GM23338 (cell line): ENCODE measurements at regions not wholly inside any gene's neighbourhood (a gene's known extent, or its start where the extent isn't known, plus 50 kb on each side); places are given as distances from the start of the nearest gene placed in this dataset.

Source experiments
- POLR2AphosphoS5 ChIP-seq: IDR thresholded peaks from 2 replicates; pipeline ENCODE4 v1.6.1; 2016; ENCODE audit warnings: antibody characterized with exemption, low read depth
- ZNF331 ChIP-seq: fragments of 250-450 bp; sonication (Bioruptor Pico); IDR thresholded peaks from 2 replicates; pipeline ENCODE4 v1.5.0; 2020; ENCODE audit warnings: low read depth, mild to moderate bottlenecking, moderate library complexity
- TF ChIP-seq, protein P1 (sequence below), 2 experiments: fragments of 200-600 bp in 1 of 2; sonication (generic) in 1 of 2; conservative IDR thresholded peaks; 2 replicates each; pipeline versions ENCODE4 v1.5.1 to v1.6.1; 2016 to 2017; ENCODE audit warnings: antibody characterized with exemption in 2 of 2, low read depth in 2 of 2, mild to moderate bottlenecking in 2 of 2, moderate library complexity in 1 of 2
- TF ChIP-seq, protein P2 (sequence below): IDR thresholded peaks from one replicate; pipeline ENCODE4 v1.6.1; 2018; ENCODE audit warnings: antibody characterized with exemption; ENCODE audit not compliant: unreplicated experiment

DNA sequence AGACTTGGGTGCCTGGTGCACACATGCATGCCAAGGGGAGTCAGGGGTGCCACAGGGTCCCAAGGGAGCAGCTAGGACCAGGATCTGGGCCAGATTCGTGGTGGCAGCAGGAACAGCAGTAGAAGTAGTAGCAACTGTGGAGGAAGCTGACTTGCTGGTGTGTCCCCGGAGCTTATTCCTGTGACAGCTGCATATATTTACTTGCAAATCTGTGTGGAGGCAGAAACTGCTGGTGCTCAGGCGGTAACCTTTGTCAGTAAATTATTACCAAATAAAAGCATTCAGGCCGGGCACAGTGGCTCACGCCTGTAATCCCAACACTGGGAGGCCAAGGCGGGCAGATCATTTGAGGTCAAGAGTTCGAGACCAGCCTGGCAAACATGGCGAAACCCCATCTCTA lies 67.4 kb upstream of the RAB18 start:
- TF ChIP-seq, protein P1, sequence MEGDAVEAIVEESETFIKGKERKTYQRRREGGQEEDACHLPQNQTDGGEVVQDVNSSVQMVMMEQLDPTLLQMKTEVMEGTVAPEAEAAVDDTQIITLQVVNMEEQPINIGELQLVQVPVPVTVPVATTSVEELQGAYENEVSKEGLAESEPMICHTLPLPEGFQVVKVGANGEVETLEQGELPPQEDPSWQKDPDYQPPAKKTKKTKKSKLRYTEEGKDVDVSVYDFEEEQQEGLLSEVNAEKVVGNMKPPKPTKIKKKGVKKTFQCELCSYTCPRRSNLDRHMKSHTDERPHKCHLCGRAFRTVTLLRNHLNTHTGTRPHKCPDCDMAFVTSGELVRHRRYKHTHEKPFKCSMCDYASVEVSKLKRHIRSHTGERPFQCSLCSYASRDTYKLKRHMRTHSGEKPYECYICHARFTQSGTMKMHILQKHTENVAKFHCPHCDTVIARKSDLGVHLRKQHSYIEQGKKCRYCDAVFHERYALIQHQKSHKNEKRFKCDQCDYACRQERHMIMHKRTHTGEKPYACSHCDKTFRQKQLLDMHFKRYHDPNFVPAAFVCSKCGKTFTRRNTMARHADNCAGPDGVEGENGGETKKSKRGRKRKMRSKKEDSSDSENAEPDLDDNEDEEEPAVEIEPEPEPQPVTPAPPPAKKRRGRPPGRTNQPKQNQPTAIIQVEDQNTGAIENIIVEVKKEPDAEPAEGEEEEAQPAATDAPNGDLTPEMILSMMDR (conservative IDR thresholded peaks at IDR 0.05; ENCODE audit: low read depth in 2 of 2) = no peak
- TF ChIP-seq POLR2AphosphoS5 = no peak
- TF ChIP-seq, protein P2, sequence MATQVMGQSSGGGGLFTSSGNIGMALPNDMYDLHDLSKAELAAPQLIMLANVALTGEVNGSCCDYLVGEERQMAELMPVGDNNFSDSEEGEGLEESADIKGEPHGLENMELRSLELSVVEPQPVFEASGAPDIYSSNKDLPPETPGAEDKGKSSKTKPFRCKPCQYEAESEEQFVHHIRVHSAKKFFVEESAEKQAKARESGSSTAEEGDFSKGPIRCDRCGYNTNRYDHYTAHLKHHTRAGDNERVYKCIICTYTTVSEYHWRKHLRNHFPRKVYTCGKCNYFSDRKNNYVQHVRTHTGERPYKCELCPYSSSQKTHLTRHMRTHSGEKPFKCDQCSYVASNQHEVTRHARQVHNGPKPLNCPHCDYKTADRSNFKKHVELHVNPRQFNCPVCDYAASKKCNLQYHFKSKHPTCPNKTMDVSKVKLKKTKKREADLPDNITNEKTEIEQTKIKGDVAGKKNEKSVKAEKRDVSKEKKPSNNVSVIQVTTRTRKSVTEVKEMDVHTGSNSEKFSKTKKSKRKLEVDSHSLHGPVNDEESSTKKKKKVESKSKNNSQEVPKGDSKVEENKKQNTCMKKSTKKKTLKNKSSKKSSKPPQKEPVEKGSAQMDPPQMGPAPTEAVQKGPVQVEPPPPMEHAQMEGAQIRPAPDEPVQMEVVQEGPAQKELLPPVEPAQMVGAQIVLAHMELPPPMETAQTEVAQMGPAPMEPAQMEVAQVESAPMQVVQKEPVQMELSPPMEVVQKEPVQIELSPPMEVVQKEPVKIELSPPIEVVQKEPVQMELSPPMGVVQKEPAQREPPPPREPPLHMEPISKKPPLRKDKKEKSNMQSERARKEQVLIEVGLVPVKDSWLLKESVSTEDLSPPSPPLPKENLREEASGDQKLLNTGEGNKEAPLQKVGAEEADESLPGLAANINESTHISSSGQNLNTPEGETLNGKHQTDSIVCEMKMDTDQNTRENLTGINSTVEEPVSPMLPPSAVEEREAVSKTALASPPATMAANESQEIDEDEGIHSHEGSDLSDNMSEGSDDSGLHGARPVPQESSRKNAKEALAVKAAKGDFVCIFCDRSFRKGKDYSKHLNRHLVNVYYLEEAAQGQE = no peak
- no peak for TF ChIP-seq ZNF331 (CRISPR knock-in tag)
